GM19023 (cell line): ENCODE measurements at regions not wholly inside any gene's neighbourhood (a gene's known extent, or its start where the extent isn't known, plus 50 kb on each side); places are given as distances from the start of the nearest gene placed in this dataset.
"Not testable (repeated sequence)": the region's sequence is repeated elsewhere in the genome, so short reads cannot be mapped to it uniquely, and the experiment has no call there.

Experiments used
- ATAC-seq: cut with Tn5 transposase; IDR thresholded peaks from one replicate; pipeline ENCODE4 v1.9.1; 2021; ENCODE audit warnings: mild to moderate bottlenecking, moderate library complexity; ENCODE audit not compliant: unreplicated experiment

- not testable (repeated sequence) for ATAC-seq
Observed at GRCh38 chrX:4613651-4614050, 900.2 kb upstream of the PRKX start.

GRCh38 chrX:4588893-4589292 is 875.4 kb upstream of the PRKX start:
- no peak for ATAC-seq

DNA sequence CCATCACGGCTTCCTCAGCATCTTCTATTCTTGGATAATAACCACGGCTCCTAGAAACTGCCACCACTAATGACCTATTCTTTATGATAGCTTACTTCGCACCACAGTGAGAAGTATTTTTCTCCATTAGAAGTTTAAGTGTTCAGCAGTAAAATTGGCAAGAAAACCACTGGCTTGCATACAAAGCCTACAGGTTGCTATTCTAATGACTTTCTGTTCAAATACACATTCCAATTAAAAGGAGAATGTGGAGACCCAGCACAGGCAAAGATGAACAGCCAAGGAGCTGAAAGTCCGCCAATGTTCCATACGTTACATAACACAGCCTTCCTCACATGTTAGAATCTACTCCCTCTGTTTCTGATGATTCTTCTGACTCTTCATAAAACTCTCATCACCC is 875.0 kb upstream of the PRKX start:
- no peak for ATAC-seq

DNA sequence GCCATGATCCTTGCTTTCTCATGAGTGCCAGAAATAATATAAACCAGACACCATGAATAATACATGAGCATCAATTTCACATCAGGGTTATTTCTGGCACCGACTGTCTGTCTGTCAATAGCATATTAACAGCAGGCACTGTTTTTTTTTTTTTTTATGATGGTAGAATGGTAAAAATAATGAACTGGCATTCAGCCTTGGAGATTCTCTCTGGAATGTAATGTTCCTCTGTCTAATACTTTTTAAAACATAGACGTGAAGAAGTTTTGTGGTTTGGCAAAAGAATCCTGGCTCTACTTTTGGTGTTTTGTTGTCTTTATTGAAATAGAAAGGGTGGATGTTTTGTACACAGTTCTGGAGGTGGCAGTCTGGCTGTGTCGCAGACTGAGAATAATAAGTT is 874.6 kb upstream of the PRKX start:
- ATAC-seq, result no peak

GRCh38 chrX:4579999-4580398 is 866.5 kb upstream of the PRKX start:
- ATAC-seq, result no peak

DNA sequence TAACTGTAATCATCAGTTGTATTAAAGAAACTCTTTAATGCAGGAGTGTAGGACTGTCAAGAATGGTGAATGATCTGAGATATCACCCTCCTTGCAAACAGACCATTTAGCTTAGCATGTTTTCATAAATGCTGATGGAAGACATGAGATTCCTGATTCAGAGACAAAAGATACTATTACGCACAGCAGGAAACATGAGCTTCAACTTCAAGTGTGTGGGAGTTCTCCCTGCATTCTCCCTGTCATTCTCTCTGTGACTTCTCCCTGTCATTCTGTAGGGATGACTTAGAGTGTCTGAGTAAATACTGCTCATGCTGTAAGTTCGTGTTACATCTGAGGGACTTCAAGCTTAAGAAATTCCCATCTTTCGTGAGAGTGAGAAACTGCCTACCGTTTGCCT is 866.0 kb upstream of the PRKX start:
- ATAC-seq, result no peak

DNA sequence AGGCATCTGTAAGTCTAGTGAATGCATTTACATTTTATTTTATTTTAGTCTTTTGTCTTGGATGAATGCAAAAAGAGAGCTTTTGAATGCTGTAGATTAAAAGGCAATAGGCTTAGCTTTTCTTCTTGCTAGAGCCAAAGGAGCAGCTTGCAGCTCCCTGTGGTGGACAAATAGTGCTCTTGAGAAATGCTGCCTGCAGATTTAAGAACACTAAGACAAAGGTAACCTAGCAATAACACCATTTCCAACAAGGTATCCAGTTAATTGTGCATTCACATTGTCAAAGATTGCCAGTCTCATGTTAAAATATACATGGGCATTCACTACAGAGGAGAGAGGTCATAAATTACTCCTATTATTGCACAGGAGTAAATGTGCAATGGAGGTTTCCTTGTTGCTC is 859.2 kb upstream of the PRKX start:
- ATAC-seq, result no peak

GRCh38 chrX:4570151-4570550 is 856.7 kb upstream of the PRKX start:
- no peak for ATAC-seq

GRCh38 chrX:4560192-4560591 is 846.7 kb upstream of the PRKX start:
- ATAC-seq, result no peak

- no peak for ATAC-seq
Observed at GRCh38 chrX:4550018-4550417, 836.6 kb upstream of the PRKX start.

- ATAC-seq, result peak; percentile 86
Observed at GRCh38 chrX:4547213-4547836, 833.9 kb upstream of the PRKX start.

DNA sequence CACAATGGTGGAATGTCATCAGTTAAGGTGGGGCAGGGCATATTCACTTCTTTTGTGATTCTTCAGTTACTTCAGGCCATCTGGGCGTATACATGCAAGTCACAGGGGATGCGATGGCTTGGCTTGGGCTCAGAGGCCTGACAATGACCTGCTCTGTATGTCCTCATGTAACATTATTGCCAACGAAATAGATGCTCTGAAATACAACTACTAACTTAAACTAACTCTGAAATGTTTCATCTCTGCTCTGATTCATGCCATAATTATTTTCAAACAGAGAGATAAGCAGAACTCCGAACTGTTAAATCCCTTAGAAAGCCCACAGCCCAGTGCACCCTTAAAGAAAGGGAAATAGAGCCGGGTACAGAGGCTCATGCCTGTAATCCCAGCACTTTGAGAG is 832.7 kb upstream of the PRKX start:
- ATAC-seq, result not testable (repeated sequence)

DNA sequence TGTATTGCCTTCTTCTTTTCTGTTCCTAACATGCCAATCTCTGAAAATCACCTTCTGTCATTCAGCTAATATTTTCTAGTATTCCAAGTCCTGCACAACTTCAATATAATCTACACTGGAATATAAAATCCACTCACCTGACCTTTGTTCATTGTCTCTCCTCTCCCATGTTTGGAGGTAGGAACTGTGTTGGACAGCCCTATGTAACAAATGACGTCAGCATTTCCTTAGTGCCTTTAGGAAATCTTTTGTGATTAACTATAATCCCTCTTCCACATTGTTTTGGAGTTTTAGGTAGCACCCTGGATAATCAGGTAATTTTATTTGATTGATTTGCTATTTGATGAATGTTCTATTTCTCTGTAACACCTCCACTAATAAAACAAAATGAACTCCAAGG is 814.8 kb upstream of the PRKX start:
- no peak for ATAC-seq

- no peak for ATAC-seq
Observed at GRCh38 chrX:4485912-4486311, 772.5 kb upstream of the PRKX start.

- ATAC-seq, result no peak
Observed at GRCh38 chrX:4484266-4484665, 770.8 kb upstream of the PRKX start.

DNA sequence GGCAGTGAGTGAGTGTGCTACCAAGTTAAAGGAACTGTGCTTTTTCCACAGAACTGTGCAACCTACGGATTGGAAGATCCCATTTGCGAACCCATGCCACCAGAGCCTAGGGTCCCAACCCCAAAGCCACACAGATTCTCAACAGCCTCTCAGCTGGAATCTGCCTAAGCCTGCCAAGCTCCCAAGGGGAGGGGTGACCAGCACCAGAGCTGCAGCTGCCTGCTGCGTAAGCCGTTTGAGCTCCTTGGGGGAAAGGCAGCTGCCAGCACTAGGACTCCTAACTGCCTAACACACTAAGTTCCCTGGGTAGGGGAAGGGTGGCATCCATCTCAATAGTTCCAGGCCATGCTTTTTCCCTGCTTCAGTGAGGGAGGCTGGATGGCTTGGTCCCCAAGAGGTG is 738.1 kb upstream of the PRKX start:
- no peak for ATAC-seq

- no peak for ATAC-seq
Observed at GRCh38 chrX:4450177-4450576, 736.7 kb upstream of the PRKX start.

DNA sequence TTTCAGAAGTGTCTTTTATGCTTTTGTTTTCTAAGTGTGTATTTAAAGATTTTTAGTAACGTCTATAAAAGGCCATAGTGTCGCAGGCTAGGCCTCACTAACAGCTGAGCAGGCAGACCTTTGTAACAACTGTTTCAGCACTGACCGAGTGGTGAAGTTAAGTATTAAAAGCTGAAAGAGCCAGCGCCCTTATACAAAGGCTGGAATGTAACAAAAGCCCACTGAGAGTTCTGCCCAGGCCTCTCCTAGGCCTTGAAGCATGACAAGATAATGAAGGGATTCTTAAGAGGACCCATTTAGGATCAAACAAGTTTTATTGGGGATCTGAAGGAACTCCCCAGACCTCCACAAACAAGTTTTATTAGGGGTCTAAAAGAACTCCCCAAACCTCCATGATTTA is 722.5 kb upstream of the PRKX start:
- no peak for ATAC-seq

- no peak for ATAC-seq
Observed at GRCh38 chrX:4397471-4397870, 684.0 kb upstream of the PRKX start.

GRCh38 chrX:4382273-4382672 is 668.8 kb upstream of the PRKX start:
- no peak for ATAC-seq

DNA sequence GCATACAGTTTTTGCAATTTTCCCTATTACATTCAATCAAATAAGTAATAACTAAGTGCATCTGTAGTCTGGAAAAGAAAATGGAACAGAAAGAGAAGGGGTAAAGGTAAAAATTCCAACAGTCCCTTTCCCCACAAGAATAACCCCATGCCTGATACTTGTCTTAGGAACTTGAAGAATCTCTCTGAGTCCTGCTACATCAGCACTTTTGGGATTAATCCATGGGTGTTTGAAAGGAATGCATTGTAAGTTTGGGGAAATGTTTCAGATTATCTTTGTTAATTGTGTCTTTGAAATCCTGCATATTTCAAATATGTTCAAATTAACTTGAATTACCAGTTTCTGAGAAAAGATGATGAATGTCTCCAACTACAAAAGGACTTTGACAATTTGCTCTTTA is 667.3 kb upstream of the PRKX start:
- no peak for ATAC-seq

GRCh38 chrX:4379071-4379470 is 665.6 kb upstream of the PRKX start:
- ATAC-seq, result no peak

DNA sequence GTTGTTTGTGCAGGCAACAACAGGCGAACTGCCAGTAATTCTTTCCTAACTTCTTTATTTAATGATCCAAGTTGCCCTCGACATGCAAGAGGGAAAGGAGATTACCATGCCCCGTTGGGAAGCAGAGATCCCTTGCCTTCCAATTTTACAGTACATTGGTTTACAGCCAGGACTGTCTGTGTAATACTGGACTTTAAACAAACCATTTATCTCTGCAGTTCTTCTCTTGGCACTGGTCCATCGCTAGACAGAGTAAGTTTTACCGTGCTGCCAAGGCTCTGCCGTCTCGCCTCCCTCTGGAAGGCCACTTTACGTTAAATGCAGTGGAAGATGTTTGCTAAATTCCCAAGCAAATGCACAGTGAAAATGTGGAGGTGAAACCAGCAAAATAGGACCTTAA is 660.3 kb upstream of the PRKX start:
- ATAC-seq, result no peak

DNA sequence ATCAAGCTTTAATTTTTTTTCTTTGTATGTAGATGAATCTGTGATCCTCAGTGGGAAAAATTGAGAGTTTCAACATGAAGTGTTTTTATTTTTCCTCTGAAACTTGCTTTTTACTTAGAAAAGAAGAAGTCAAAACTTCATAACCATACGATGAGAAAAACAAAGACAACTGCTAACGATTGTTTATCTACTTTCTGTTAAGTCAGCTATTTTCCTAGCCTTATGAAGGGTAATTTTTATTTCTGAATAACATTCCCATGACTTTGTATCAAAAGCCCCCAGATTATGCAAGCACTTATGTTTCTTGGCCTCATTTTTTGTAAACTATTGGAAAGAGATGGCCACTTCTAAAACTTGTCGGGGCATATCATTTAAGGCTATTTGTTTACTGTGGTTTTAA is 645.1 kb upstream of the PRKX start:
- ATAC-seq, result no peak
